ENCODE measurements at regions not wholly inside any gene's neighbourhood (a gene's known extent, or its start where the extent isn't known, plus 50 kb on each side); places are given as distances from the start of the nearest gene placed in this dataset.

DNA sequence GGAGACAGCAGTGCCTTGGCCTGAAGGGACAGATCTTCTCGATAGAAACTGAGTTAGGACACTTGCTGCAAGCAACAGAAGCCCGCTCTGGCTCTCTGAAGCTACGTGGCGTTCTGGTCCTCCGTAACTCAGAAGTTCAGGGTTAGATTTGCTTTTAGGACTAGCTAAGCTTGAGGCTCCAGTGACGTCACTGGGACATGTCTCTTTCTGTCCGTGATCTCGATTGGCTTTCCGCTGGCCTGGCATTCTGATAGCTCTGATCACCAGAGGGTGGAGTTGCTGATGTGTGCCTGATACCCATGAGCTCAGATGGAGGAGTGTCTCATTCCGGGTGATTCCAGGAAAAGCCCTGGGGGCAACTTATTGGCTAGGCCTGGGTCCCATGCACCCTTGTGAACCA lies 75.0 kb downstream of the GLI2 start:
- TF ChIP-seq, protein P1, sequence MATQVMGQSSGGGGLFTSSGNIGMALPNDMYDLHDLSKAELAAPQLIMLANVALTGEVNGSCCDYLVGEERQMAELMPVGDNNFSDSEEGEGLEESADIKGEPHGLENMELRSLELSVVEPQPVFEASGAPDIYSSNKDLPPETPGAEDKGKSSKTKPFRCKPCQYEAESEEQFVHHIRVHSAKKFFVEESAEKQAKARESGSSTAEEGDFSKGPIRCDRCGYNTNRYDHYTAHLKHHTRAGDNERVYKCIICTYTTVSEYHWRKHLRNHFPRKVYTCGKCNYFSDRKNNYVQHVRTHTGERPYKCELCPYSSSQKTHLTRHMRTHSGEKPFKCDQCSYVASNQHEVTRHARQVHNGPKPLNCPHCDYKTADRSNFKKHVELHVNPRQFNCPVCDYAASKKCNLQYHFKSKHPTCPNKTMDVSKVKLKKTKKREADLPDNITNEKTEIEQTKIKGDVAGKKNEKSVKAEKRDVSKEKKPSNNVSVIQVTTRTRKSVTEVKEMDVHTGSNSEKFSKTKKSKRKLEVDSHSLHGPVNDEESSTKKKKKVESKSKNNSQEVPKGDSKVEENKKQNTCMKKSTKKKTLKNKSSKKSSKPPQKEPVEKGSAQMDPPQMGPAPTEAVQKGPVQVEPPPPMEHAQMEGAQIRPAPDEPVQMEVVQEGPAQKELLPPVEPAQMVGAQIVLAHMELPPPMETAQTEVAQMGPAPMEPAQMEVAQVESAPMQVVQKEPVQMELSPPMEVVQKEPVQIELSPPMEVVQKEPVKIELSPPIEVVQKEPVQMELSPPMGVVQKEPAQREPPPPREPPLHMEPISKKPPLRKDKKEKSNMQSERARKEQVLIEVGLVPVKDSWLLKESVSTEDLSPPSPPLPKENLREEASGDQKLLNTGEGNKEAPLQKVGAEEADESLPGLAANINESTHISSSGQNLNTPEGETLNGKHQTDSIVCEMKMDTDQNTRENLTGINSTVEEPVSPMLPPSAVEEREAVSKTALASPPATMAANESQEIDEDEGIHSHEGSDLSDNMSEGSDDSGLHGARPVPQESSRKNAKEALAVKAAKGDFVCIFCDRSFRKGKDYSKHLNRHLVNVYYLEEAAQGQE (IDR thresholded peaks at IDR 0.05; ENCODE audit: borderline replicate concordance) = no peak
- TF ChIP-seq TAF1 (IDR thresholded peaks at IDR 0.05; ENCODE audit: low read depth) (no peak), EP300 (conservative IDR thresholded peaks at IDR 0.05; ENCODE audit: poor library complexity, severe bottlenecking) (no peak), MXI1 (conservative IDR thresholded peaks at IDR 0.05; ENCODE audit: poor library complexity, severe bottlenecking) (no peak), RAD21 (conservative IDR thresholded peaks at IDR 0.05) (no peak), POLR2AphosphoS5 (IDR thresholded peaks at IDR 0.05) (no peak), EZH2 (IDR thresholded peaks at IDR 0.05; ENCODE audit: borderline replicate concordance, insufficient read depth, low read length, poor library complexity, severe bottlenecking) (no peak)
- TF ChIP-seq, protein P2, sequence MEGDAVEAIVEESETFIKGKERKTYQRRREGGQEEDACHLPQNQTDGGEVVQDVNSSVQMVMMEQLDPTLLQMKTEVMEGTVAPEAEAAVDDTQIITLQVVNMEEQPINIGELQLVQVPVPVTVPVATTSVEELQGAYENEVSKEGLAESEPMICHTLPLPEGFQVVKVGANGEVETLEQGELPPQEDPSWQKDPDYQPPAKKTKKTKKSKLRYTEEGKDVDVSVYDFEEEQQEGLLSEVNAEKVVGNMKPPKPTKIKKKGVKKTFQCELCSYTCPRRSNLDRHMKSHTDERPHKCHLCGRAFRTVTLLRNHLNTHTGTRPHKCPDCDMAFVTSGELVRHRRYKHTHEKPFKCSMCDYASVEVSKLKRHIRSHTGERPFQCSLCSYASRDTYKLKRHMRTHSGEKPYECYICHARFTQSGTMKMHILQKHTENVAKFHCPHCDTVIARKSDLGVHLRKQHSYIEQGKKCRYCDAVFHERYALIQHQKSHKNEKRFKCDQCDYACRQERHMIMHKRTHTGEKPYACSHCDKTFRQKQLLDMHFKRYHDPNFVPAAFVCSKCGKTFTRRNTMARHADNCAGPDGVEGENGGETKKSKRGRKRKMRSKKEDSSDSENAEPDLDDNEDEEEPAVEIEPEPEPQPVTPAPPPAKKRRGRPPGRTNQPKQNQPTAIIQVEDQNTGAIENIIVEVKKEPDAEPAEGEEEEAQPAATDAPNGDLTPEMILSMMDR (IDR thresholded peaks at IDR 0.05; ENCODE audit: poor library complexity, severe bottlenecking) = no peak

All from neural cell (in vitro differentiated cells).